CD4-positive, alpha-beta T cell treated with Interleukin-21 for 1 hour (primary cell): ENCODE measurements at regions not wholly inside any gene's neighbourhood (a gene's known extent, or its start where the extent isn't known, plus 50 kb on each side); places are given as distances from the start of the nearest gene placed in this dataset.

ENCODE experiments used
- DNase-seq: peaks from one replicate; pipeline ENCODE4 v3.0.0-alpha.2; 2020

GRCh38 chr13:24085662-24086061 lies 74.9 kb upstream of the SPATA13 start:
- DNase-seq = no peak

DNA sequence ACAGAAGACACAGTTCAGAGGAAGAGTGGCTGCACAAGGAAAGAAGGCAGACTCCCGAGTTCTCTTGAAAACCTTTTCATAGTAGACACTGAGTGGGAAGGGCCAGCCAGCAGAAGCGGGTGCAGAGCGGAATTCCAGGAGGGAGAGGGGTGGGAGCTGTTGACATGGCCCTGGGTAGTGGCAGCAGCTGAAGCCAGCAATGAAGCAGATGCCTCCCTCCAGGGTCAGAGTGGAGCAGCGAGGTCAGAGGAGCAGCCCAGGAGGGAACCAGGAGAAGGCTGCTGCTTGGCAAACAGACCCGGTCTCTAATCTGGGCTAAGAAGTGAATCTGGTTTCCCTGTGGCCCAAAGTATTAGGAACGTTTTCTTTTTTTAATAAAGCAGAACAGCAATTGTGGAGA lies 73.9 kb upstream of the SPATA13 start:
- no peak for DNase-seq

DNA sequence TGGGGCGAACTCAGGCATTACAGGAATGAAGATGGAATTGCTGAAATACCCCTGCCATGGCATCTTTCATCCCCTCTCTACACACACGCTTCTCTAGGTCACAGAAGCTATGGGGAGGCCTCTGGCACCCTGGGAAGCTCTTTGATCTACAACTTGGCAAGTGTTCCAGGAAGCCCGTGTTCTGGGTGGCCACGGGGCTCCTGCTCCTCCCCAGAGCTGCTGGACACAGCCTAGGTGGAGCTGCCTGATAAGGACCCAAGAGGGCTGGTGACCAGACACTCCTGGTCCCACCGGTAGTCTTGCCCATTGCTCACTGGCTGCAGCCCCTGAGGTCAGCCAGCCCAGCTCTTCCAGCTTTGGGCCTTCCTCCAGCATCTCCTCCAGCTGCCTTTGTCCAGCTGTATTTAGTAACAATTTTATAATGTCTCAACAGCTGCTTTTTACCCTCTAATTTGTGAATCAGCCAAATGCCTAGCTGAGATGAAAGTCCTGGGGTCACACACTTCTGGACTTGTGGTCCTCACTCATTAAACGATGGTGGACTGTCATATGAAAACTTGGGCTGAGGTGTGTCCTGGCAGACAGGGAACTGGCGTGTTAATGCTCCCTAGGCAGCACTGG lies 72.8 kb upstream of the SPATA13 start:
- no peak for DNase-seq

DNA sequence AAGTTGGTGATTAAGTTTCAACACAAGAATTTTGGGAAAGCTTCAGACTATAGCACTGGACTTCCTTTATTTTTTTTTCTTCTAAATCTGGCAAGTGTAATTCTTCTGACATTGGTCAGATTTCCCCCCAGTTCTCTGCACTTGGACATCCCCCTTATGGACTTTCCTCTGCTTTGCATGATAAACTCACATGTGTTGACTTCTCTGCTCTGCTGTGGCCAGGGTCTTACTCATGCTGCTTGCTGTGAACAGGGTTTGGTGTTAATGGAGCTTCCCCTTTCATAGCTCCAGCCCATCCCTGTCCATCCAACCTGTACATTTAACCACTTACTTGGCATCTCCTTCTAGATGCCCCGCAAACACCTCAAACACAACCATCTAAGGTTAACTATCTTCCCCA lies 70.5 kb upstream of the SPATA13 start:
- DNase-seq = no peak

- no peak for DNase-seq
Observed at GRCh38 chr13:24091080-24091479, 69.4 kb upstream of the SPATA13 start.

DNA sequence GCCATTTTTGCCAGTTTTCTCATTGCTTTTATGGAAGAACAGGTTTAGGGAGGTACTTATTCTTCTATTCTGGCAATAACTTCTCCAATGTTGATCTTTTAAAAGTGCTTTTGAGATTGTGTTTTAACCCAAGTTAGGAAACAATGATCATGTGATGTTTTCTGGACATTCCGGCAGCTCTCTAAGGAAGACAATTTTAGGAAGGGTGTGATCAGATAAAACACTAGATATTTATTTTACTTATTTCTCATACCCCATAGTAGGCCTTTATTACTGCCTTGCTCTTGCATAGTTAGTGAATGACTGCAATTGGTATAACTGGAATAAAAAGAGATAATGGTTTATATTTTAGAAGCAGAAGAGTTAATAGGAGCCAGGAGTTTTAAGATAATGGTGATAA lies 68.4 kb upstream of the SPATA13 start:
- no peak for DNase-seq

- DNase-seq = no peak
Observed at GRCh38 chr13:24093047-24093446, 67.5 kb upstream of the SPATA13 start.

DNA sequence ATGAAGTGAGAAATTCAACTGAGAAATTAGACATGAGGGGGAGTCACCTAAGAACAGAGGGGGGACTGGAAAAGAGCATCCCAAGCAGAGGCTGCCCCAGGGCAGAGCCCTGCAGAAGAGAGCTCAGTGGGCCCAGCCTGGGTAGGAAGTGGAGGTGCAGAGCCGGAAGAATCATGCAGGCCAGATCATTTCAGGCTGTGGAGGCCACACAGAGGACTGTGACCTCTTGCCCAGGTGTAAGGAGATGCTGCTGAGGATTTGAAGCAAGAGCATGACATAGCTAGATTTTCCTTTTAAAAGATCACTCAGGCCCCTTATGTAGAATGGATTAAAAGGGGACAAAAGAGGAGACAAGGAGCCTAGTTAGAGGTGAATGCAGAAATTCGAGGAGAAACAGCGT lies 63.9 kb upstream of the SPATA13 start:
- no peak for DNase-seq

- no peak for DNase-seq
Observed at GRCh38 chr13:24097064-24097463, 63.5 kb upstream of the SPATA13 start.

GRCh38 chr13:24097667-24098066 lies 62.9 kb upstream of the SPATA13 start:
- no peak for DNase-seq

- no peak for DNase-seq
Observed at GRCh38 chr13:24099490-24099889, 61.0 kb upstream of the SPATA13 start.

GRCh38 chr13:24100188-24100587 lies 60.3 kb upstream of the SPATA13 start:
- DNase-seq = no peak

- DNase-seq = no peak
Observed at GRCh38 chr13:24103782-24104372, 56.6 kb upstream of the SPATA13 start.

GRCh38 chr13:24104723-24105122 lies 55.8 kb upstream of the SPATA13 start:
- no peak for DNase-seq

DNA sequence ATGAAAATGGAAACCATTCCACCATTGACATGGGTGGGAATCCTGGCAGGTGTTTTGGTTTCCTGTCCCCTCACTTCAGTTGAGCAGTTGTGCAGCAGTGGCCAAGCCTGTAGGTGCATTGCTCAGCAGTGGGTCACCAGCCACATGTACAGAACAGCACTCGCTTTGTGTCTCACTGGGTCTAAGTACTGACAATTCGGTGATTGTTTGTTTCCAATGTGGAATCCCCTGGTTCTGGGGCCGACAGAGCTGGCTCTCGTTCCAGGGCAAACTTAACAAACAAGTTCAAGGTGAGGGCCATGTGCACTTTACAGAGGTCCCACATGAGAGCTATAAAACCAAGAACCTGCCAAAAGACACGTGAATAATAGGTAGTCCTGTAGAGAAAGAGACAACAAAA lies 54.1 kb upstream of the SPATA13 start:
- DNase-seq = no peak

DNA sequence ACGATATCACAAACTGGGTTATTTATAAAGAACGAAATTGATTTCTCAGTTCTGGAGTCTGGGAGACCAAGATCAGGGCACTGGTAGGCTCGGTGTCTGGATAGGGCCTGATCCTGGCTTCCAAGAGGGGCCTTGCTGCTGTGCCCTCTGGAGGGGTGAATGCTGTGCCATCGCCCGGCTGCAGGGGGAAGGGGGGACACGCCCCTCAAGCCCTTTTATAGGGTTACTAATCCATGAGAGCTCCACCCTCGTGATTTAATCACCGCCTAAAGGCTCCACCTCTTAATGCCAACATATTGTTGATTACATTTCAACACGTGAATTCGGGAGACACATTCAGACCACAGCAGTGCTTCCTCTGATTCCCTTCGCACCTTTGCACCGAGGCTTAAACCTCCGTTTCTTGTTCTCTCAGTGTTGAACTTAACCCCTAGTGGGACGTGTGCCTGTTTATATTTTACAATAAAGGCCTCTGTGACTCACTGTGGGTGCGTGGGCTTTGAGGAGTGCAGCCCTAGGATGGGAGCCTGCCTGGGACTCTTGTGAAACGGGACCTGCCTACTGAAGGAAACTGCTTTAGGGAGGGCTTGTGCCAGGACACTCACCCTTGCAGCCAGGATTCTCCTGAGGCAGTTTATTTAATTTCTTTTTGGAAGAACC lies 52.4 kb upstream of the SPATA13 start:
- no peak for DNase-seq

GRCh38 chr13:24108615-24108965 lies 51.9 kb upstream of the SPATA13 start:
- no peak for DNase-seq

DNA sequence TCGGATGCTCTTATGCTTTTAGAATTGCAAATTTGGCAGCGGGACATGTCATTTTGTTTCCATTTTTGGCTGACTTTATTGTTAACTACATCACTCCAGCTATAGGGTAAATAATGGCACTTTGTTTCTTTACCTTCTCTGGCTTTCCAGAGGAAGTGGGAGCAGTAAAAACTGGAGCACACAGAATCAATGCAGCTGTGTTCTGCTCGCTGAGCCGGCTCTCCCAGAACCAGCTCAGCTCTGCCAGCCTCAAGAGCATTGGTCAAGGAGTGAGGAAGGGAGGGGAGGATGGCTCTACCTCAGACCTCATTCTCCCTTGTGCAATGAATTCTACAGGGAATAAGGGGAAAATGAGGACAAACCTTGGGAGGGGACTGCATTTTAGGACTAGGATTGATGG lies 50.5 kb upstream of the SPATA13 start:
- DNase-seq = no peak
